ENCODE measurements at regions not wholly inside any gene's neighbourhood (a gene's known extent, or its start where the extent isn't known, plus 50 kb on each side); places are given as distances from the start of the nearest gene placed in this dataset.

GRCh38 chr1:219670426-219671149 lies 57.7 kb upstream of the ZC3H11B start:
- DNase-seq = no peak
- no peaks in the 10 kb centered on the region for H3K27me3 Mint-ChIP-seq (ENCODE audit: low read depth)
- H2AFZ ChIP-seq (ENCODE audit: low read length) = no peak overlapping the region
- H3K18ac ChIP-seq (ENCODE audit: insufficient read length, low read depth, low read length) = no peak overlapping the region
- no peak overlapping the region for H3K56ac ChIP-seq (ENCODE audit: insufficient read length, low read depth, low read length)
- no CpG with 5 or more reads among the region's 7 CpGs for WGBS (ENCODE audit: extremely low coverage, insufficient read length, low lambda C conversion rate)
- H2BK15ac ChIP-seq (ENCODE audit: low read depth, low read length) = no peak overlapping the region
- no peak overlapping the region for H3T11ph ChIP-seq (ENCODE audit: low read length)
- no peak overlapping the region for H4K8ac ChIP-seq (replicated peaks; ENCODE audit: insufficient read length, low read depth, low read length)
- no peaks in the 10 kb centered on the region for H3K23me2 ChIP-seq (ENCODE audit: insufficient read length, low read depth, low read length, poor library complexity, severe bottlenecking)
- no peaks in the 10 kb centered on the region for H4K20me1 ChIP-seq (ENCODE audit: control insufficient read depth, insufficient read depth, insufficient read length)
- H3K14ac ChIP-seq (ENCODE audit: insufficient read depth, low read length) = no peak overlapping the region
- H3K4me3 Mint-ChIP-seq = no peak overlapping the region
- H2AK5ac ChIP-seq (ENCODE audit: insufficient read length, low read length) = no peak overlapping the region
- H3K79me2 ChIP-seq (ENCODE audit: insufficient read depth, low read length) = no peaks in the 10 kb centered on the region
- H2BK12ac ChIP-seq (ENCODE audit: insufficient read length, low read depth, low read length) = no peak overlapping the region
- H3K27ac ChIP-seq (ENCODE audit: insufficient read length, low read depth, low read length) = no peak overlapping the region
- H3K9me3 ChIP-seq (ENCODE audit: control insufficient read depth, low read depth, low read length) = no peaks in the 10 kb centered on the region
- H3K27ac Mint-ChIP-seq = no peak overlapping the region
- H3K9ac ChIP-seq (ENCODE audit: extremely low read depth, insufficient read length, low read length) = no peak overlapping the region
- no peak overlapping the region for H4K5ac ChIP-seq (ENCODE audit: insufficient read length, low read depth, low read length)
- H3K4ac ChIP-seq (ENCODE audit: low read depth, low read length) = no peak overlapping the region
- no peak overlapping the region for H3K4me2 ChIP-seq (ENCODE audit: insufficient read depth, insufficient read length, low read length)
- H2BK120ac ChIP-seq (ENCODE audit: low read depth, low read length, poor library complexity, severe bottlenecking) = no peak overlapping the region
- H2BK5ac ChIP-seq (ENCODE audit: insufficient read length, low read length) = no peak overlapping the region
- H4K91ac ChIP-seq (ENCODE audit: insufficient read length, low read depth, low read length) = no peak overlapping the region
- H3K27me3 ChIP-seq (ENCODE audit: insufficient read depth, low read length) = no peaks in the 10 kb centered on the region
- no peaks in the 10 kb centered on the region for H3K4me1 Mint-ChIP-seq
- H3K79me1 ChIP-seq (ENCODE audit: insufficient read depth, low read depth, low read length, poor library complexity, severe bottlenecking) = no peaks in the 10 kb centered on the region
- H3K4me1 ChIP-seq (ENCODE audit: insufficient read depth, low read length) = no peaks in the 10 kb centered on the region
- H3K36me3 Mint-ChIP-seq (ENCODE audit: insufficient read depth in 1 of 3, low read depth in 3 of 3) = no peaks in the 10 kb centered on the region
- no peak overlapping the region for H2BK20ac ChIP-seq (ENCODE audit: low read depth, low read length, poor library complexity, severe bottlenecking)
- H3K9me3 Mint-ChIP-seq = no peaks in the 10 kb centered on the region
- no peak overlapping the region for H3K23ac ChIP-seq (ENCODE audit: insufficient read length, low read depth, low read length)
- no peak for TF ChIP-seq CTCF (conservative IDR thresholded peaks at IDR 0.05)

All from H9 (cell line).